Kidney (tissue), 13 donors: ENCODE measurements at regions not wholly inside any gene's neighbourhood (a gene's known extent, or its start where the extent isn't known, plus 50 kb on each side); places are given as distances from the start of the nearest gene placed in this dataset.

ENCODE experiments used
- DNase-seq, 5 donors: peaks; one replicate each; pipeline ENCODE4 v3.0.0-alpha.2; 2013 to 2020
- FAIRE-seq: peaks from 2 replicates; lab custom pipeline; 2012; peaks lifted over from hg19 to GRCh38; lab: Jason Lieb, UNC
- H3K27ac ChIP-seq, 2 donors: one replicate each; pipeline ENCODE4 v1.7.0; 2013; ENCODE audit warnings: low read depth in 2 of 2, low read length in 2 of 2, inconsistent platforms in 1 of 2
- H3K27me3 ChIP-seq: one replicate; pipeline ENCODE4 v1.7.1; 2013; ENCODE audit warnings: low read length, inconsistent platforms; ENCODE audit not compliant: control insufficient read depth, insufficient read depth
- H3K36me3 ChIP-seq, 3 donors: one replicate each; pipeline versions ENCODE4 v1.7.0 to v1.7.1; 2013; ENCODE audit warnings: low read length in 3 of 3, control low read depth in 1 of 3, inconsistent platforms in 1 of 3; ENCODE audit not compliant: insufficient read depth in 3 of 3, control insufficient read depth in 2 of 3
- H3K4me1 ChIP-seq, 3 donors: one replicate each; pipeline versions ENCODE4 v1.7.0 to v1.7.1; 2013; ENCODE audit warnings: low read length in 3 of 3, inconsistent platforms in 1 of 3, low read depth in 1 of 3; ENCODE audit not compliant: control insufficient read depth in 2 of 3, insufficient read depth in 2 of 3
- H3K4me3 ChIP-seq, 3 donors: one replicate each; pipeline versions ENCODE4 v1.7.0 to v1.8.1; 2013; ENCODE audit warnings: low read length in 3 of 3, control low read depth in 1 of 3, inconsistent platforms in 1 of 3
- H3K9ac ChIP-seq, 3 donors: one replicate each; pipeline versions ENCODE4 v1.7.0 to v1.7.1; 2013; ENCODE audit warnings: low read length in 3 of 3, control low read depth in 1 of 3, inconsistent platforms in 1 of 3
- H3K9me3 ChIP-seq, 3 donors: one replicate each; pipeline versions ENCODE4 v1.7.0 to v1.7.1; 2013; ENCODE audit warnings: low read length in 3 of 3, control low read depth in 1 of 3, inconsistent platforms in 1 of 3; ENCODE audit not compliant: control insufficient read depth in 2 of 3, insufficient read depth in 1 of 3
- CTCF ChIP-seq: IDR thresholded peaks from 3 replicates; pipeline ENCODE4 v1.5.1; 2012; ENCODE audit warnings: mild to moderate bottlenecking, moderate library complexity, borderline replicate concordance; ENCODE audit not compliant: insufficient read depth; ENCODE audit errors: extremely low read depth
- intact Hi-C: fragments of 100-400 bp; cut with DNase I; formaldehyde crosslinking; loops from one replicate; pipeline ENCODE4 v1.11.1; 2022
- donor health status: control.
- donor health status: control.
- donor health status: control.
- donor health status: control.
- donor health status: control.
- donor health status: DM: yes; HTN: yes; CAD: no.
- donor health status: Normal renal cell carcinoma (clear cell type).

- Histone ChIP-seq H3K27me3 (no peaks in the 10 kb centered on the region), H3K4me1 (no peaks in the 10 kb centered on the region), H3K36me3 (no peaks in the 10 kb centered on the region), H3K4me3 (no peak overlapping the region), H3K27ac (no peak overlapping the region), H3K9ac (no peak overlapping the region), H3K9me3 (no peaks in the 10 kb centered on the region)
- no peak for TF ChIP-seq CTCF
- no peak for FAIRE-seq
- no peak for DNase-seq
- intact Hi-C loops, result no loop called here
Observed at GRCh38 chr5:165055476-165055875, 1550.1 kb downstream of the MAT2B start.

- no peaks in the 10 kb centered on the region for H3K4me1 ChIP-seq
- no peaks in the 10 kb centered on the region for H3K27me3 ChIP-seq
- FAIRE-seq, result no peak
- DNase-seq, result no peak
- H3K9me3 ChIP-seq, result no peaks in the 10 kb centered on the region
- no peak overlapping the region for H3K9ac ChIP-seq
- intact Hi-C loops, result no loop called here
- H3K27ac ChIP-seq, result no peak overlapping the region
- no peak overlapping the region for H3K4me3 ChIP-seq
- H3K36me3 ChIP-seq, result no peaks in the 10 kb centered on the region
- no peak for TF ChIP-seq CTCF
Observed at GRCh38 chr5:165057145-165057544, 1551.7 kb downstream of the MAT2B start.

- H3K27me3 ChIP-seq, result no peaks in the 10 kb centered on the region
- no peak overlapping the region for H3K9ac ChIP-seq
- no peak for TF ChIP-seq CTCF
- no peaks in the 10 kb centered on the region for H3K36me3 ChIP-seq
- no peak overlapping the region for H3K4me3 ChIP-seq
- no peaks in the 10 kb centered on the region for H3K9me3 ChIP-seq
- H3K4me1 ChIP-seq, result no peaks in the 10 kb centered on the region
- DNase-seq (no peak), FAIRE-seq (no peak)
- intact Hi-C loops, result no loop called here
- no peak overlapping the region for H3K27ac ChIP-seq
Observed at GRCh38 chr5:165066751-165067385, 1561.4 kb downstream of the MAT2B start.

- H3K9ac ChIP-seq, result no peak overlapping the region
- DNase-seq (no peak), FAIRE-seq (no peak)
- no peaks in the 10 kb centered on the region for H3K36me3 ChIP-seq
- no peak overlapping the region for H3K27ac ChIP-seq
- no peaks in the 10 kb centered on the region for H3K27me3 ChIP-seq
- intact Hi-C loops, result no loop called here
- H3K9me3 ChIP-seq, result no peaks in the 10 kb centered on the region
- TF ChIP-seq CTCF, result no peak
- H3K4me3 ChIP-seq, result no peak overlapping the region
- no peaks in the 10 kb centered on the region for H3K4me1 ChIP-seq
Observed at GRCh38 chr5:165076686-165077085, 1571.3 kb downstream of the MAT2B start.
